Transverse colon (tissue), 4 donors: ENCODE measurements at regions not wholly inside any gene's neighbourhood (a gene's known extent, or its start where the extent isn't known, plus 50 kb on each side); places are given as distances from the start of the nearest gene placed in this dataset.

Experiments used
- DNase-seq: peaks from one replicate; pipeline ENCODE4 v3.0.0-alpha.2; 2019
- H3K27ac ChIP-seq, 4 donors: fragments of 200-600 bp; sonication (generic); 2 replicates each; pipeline ENCODE4 v1.5.1; 2016 to 2018; ENCODE audit warnings: inconsistent platforms in 4 of 4
- H3K27me3 ChIP-seq: fragments of 200-600 bp; sonication (generic); 2 replicates; pipeline ENCODE4 v1.5.1; 2017; ENCODE audit warnings: inconsistent platforms
- H3K36me3 ChIP-seq, 4 donors: fragments of 200-600 bp; sonication (generic); 2 replicates each; pipeline ENCODE4 v1.5.1; 2017 to 2019; ENCODE audit warnings: inconsistent platforms in 4 of 4
- H3K4me1 ChIP-seq, 4 donors: fragments of 200-600 bp; sonication (generic); 2 replicates each; pipeline ENCODE4 v1.5.1; 2017 to 2020; ENCODE audit warnings: inconsistent platforms in 4 of 4
- H3K4me3 ChIP-seq, 4 donors: fragments of 200-600 bp; sonication (generic); 1 replicate in 1 of 4; 2 replicates in 3 of 4; pipeline versions ENCODE4 v1.5.1 to v1.6.1; 2017 to 2019; ENCODE audit warnings: inconsistent platforms in 4 of 4
- H3K9me3 ChIP-seq, 2 donors: fragments of 200-600 bp; sonication (generic); 2 replicates each; pipeline ENCODE4 v1.5.1; 2017 to 2019; ENCODE audit warnings: inconsistent platforms in 2 of 2
- EP300 ChIP-seq: sonication (generic); formaldehyde crosslinking; IDR thresholded peaks from one replicate; pipeline ENCODE4 v1.6.1; 2017; ENCODE audit warnings: antibody characterized with exemption, low read depth
- POLR2A ChIP-seq: fragments of 450-650 bp; IDR thresholded peaks from one replicate; pipeline ENCODE4 v1.6.1; 2016; ENCODE audit warnings: antibody characterized with exemption, mild to moderate bottlenecking, moderate library complexity
- POLR2AphosphoS5 ChIP-seq, 3 donors: sonication (generic); formaldehyde crosslinking; IDR thresholded peaks; one replicate each; pipeline ENCODE4 v1.6.1; 2016; ENCODE audit warnings: antibody characterized with exemption in 3 of 3
- WGBS, 2 donors: methylation state at CpG; one replicate each; pipeline ENCODE4 v1.1.5; 2018; ENCODE audit warnings: low coverage in 1 of 2; 5-methylcytosine and 5-hydroxymethylcytosine counted together
- in situ Hi-C, 4 donors: fragments of 200-750 bp; cut with MboI; loops; one replicate each; pipeline versions ENCODE4 v1.15.0 to v1.15.1; 2017; ENCODE audit warnings: low sequenced_read_pairs in 3 of 4, low pct_ligation_motif_present in 1 of 4, low pct_unique_long_range_greater_than_20kb in 1 of 4
- intact Hi-C: fragments of 100-400 bp; cut with DNase I; formaldehyde crosslinking; loops from one replicate; pipeline ENCODE4 v1.15.1; 2023; ENCODE audit warnings: low total_unique reads
- TF ChIP-seq, protein P1 (sequence below), 5 experiments: fragments of 200-600 bp in 3 of 5; fragments of 450-650 bp in 2 of 5; sonication (generic) in 3 of 5; IDR thresholded peaks; 1 replicate in 2 of 5; 2 replicates in 3 of 5; pipeline ENCODE4 v1.5.1; 2016 to 2017; ENCODE audit warnings: antibody characterized with exemption in 5 of 5, inconsistent platforms in 3 of 5, mild to moderate bottlenecking in 2 of 5, moderate library complexity in 1 of 5

DNA sequence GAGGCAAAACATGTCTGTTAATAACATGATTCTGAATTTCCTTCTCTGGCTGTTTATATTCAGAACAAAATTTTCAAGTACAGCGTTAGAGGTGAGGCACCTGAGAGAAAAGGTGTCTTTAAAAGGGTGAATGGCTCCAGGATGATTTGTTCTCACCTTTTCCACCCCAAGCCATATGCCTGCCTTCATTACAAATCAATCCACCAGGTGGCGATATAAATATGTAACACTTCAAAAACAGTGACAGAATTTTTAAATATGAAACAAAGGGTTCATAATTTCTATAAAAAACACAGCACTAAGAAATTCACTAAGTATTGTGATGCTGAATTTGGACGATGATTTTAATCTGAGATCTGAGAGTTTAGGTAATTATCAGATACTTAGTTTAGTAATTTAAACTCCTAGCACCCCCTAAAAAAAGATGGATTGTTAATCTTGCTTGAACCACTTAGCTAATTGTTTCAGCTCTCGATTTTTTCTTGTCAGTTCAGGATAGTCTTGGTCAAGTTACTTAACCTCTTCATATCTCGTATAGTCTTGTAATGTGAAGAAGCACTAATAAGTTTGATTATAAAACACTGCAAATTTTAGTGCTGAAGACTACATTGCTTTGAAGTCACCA, 528.8 kb downstream of the CPS1 start:
- TF ChIP-seq, protein P1, sequence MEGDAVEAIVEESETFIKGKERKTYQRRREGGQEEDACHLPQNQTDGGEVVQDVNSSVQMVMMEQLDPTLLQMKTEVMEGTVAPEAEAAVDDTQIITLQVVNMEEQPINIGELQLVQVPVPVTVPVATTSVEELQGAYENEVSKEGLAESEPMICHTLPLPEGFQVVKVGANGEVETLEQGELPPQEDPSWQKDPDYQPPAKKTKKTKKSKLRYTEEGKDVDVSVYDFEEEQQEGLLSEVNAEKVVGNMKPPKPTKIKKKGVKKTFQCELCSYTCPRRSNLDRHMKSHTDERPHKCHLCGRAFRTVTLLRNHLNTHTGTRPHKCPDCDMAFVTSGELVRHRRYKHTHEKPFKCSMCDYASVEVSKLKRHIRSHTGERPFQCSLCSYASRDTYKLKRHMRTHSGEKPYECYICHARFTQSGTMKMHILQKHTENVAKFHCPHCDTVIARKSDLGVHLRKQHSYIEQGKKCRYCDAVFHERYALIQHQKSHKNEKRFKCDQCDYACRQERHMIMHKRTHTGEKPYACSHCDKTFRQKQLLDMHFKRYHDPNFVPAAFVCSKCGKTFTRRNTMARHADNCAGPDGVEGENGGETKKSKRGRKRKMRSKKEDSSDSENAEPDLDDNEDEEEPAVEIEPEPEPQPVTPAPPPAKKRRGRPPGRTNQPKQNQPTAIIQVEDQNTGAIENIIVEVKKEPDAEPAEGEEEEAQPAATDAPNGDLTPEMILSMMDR (IDR thresholded peaks at IDR 0.05), result peak; percentile 27 to 59 (median 47)
- TF ChIP-seq POLR2AphosphoS5 (IDR thresholded peaks at IDR 0.05), result no peak
- DNase-seq, result no peak
- intact Hi-C loops (no loop called here), in situ Hi-C loops (no loop called here)
- Histone ChIP-seq H3K27ac (no peak overlapping the region), H3K36me3 (no peaks in the 10 kb centered on the region), H3K4me1 (no peaks in the 10 kb centered on the region), H3K4me3 (no peak overlapping the region), H3K9me3 (no peaks in the 10 kb centered on the region), H3K27me3 (no peaks in the 10 kb centered on the region)
- 10 to 17% methylated on average over 5 of the region's 5 CpGs for WGBS, 2 donors

DNA sequence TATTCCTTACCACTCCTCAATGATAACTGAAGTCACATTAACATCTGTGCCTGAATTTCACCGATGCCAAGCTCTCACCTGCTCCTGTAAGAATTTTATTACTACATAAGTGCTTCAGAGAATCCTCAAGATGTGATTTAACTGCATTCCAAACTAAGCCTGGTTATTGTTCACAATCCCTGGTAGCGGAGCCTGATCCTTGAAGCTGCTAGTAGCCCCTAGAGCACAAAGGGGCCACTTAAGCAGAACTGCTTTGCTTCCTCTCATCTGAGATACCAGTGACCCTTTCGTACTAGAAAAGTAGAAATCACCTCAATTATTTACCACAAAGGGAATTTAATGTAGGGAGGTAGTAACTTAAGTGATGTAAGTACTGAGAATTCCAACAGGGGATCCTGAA, 529.6 kb downstream of the CPS1 start:
- no peak for DNase-seq
- 54 to 78% methylated on average over 2 to 3 of the region's 3 CpGs for WGBS, 2 donors
- Histone ChIP-seq H3K4me3 (no peak overlapping the region), H3K27me3 (no peaks in the 10 kb centered on the region), H3K27ac (no peak overlapping the region), H3K4me1 (no peaks in the 10 kb centered on the region), H3K9me3 (no peaks in the 10 kb centered on the region), H3K36me3 (no peaks in the 10 kb centered on the region)
- intact Hi-C loops, result no loop called here
- in situ Hi-C loops, result no loop called here
- TF ChIP-seq EP300 (no peak), POLR2AphosphoS5 (IDR thresholded peaks at IDR 0.05) (no peak), POLR2A (no peak)
- TF ChIP-seq, protein P1 (IDR thresholded peaks at IDR 0.05), result no peak

DNA sequence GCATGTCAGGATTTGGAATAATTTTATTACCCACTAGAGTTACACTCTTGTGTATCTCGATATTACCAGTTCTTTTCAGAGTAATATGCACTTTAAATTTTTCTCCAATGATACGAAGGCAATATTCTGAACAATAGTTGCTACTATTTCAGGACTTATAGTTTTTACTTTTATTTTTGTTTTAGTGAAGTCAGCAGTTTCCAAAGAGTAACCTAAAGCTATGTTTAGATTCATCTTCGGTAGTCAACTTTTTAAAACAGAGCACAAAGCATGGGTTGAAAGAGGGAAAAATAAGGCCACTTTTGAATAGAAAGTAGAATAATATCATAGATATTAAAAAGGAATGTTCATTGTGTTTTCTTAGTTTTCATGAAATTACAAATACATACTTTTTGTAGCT, 532.7 kb downstream of the CPS1 start:
- Histone ChIP-seq H3K36me3 (no peaks in the 10 kb centered on the region), H3K9me3 (no peaks in the 10 kb centered on the region), H3K4me1 (no peaks in the 10 kb centered on the region), H3K27ac (no peak overlapping the region), H3K4me3 (no peak overlapping the region), H3K27me3 (no peaks in the 10 kb centered on the region)
- intact Hi-C loops, result no loop called here
- no peak for DNase-seq
- in situ Hi-C loops, result no loop called here
- TF ChIP-seq EP300, result no peak
- no peak for TF ChIP-seq POLR2A
- TF ChIP-seq, protein P1 (IDR thresholded peaks at IDR 0.05), result no peak
- TF ChIP-seq POLR2AphosphoS5 (IDR thresholded peaks at IDR 0.05), result no peak
- 76 to 93% methylated on average over 3 of the region's 3 CpGs for WGBS, 2 donors

DNA sequence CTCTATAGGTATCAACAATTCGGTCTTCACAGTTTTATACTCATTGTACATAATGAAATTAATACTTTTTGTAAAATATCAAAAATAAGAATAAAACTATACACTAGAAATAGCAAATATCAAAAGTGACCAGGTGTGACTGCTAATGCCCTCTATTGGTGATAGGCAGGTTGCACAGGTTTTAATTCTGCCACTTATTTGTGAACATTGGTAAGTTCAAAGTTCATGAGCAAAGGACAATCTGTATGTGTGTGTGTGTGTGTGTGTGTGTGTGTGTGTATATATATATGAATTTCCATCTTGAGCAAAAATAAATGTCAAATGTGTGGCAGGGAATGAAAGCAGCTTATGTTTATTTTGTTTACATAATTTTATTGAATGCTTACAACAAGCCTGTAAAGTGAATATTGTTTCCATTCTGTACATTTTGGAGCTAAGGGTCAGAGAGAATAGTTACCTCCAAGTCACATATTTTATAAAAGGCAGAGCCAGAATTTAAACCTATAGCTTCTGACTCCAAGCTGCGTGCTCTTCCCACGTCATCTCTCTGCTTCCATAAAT, 537.4 kb downstream of the CPS1 start:
- Histone ChIP-seq H3K9me3 (no peaks in the 10 kb centered on the region), H3K36me3 (no peaks in the 10 kb centered on the region), H3K27ac (no peak overlapping the region), H3K4me1 (no peaks in the 10 kb centered on the region), H3K27me3 (no peaks in the 10 kb centered on the region), H3K4me3 (no peak overlapping the region)
- in situ Hi-C loops, result no loop called here
- no peak for TF ChIP-seq EP300
- TF ChIP-seq POLR2AphosphoS5 (IDR thresholded peaks at IDR 0.05), result no peak
- TF ChIP-seq, protein P1 (IDR thresholded peaks at IDR 0.05), result peak in 2 of 5 experiments; percentile 13 to 15
- no peak for TF ChIP-seq POLR2A
- intact Hi-C loops, result no loop called here
- 69 to 78% methylated on average over 3 of the region's 3 CpGs for WGBS, 2 donors
- no peak for DNase-seq
